ENCODE measurements at regions not wholly inside any gene's neighbourhood (a gene's known extent, or its start where the extent isn't known, plus 50 kb on each side); places are given as distances from the start of the nearest gene placed in this dataset.

DNA sequence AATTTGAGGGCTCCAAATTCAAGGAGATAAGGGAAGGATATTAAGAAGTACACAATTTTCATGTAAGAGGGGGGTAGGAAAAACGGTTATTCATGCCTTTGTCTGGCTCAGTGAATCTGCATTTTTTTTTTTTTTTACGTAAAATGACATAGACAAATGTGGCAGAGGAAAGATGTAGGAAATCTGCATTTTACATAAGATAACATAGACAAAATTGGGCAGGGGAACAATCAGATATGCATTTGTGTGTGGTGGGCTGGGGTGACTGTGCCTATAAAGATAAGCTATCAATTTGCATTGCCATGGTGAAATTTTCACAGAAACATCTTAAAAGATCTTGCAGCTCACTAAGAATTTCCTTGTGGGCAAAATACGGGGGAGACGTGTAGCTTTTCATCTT lies 92.7 kb upstream of the GPR141 start:
- ChIA-PET POLR2A (no interaction called here), CTCF (no interaction called here)
- Histone ChIP-seq H3K4me1 (ENCODE audit: control insufficient read depth, insufficient read depth, low read length) (no peaks in the 10 kb centered on the region), H3K27ac (ENCODE audit: extremely low read depth, low read depth, low read length) (no peak overlapping the region), H3K36me3 (ENCODE audit: control insufficient read depth in 2 of 2, insufficient read depth in 1 of 2, low read length in 2 of 2) (no peaks in the 10 kb centered on the region), H3K4me3 (ENCODE audit: low read depth, low read length) (no peak overlapping the region), H3K9me3 (ENCODE audit: control insufficient read depth, insufficient read depth, low read depth, low read length) (no peaks in the 10 kb centered on the region)
- no peak for TF ChIP-seq ZNF324 (tag by site-specific recombination; IDR thresholded peaks at IDR 0.05)
- TF ChIP-seq ZNF202 (tag by site-specific recombination; IDR thresholded peaks at IDR 0.05; ENCODE audit: borderline replicate concordance), result no peak
- TF ChIP-seq ZBTB20 (tag by site-specific recombination; IDR thresholded peaks at IDR 0.05), result no peak
- no peak for TF ChIP-seq ZNF837 (tag by site-specific recombination; IDR thresholded peaks at IDR 0.05)

GRCh38 chr7:37592366-37592765 lies 91.2 kb upstream of the GPR141 start:
- Histone ChIP-seq H3K4me1 (ENCODE audit: control insufficient read depth, insufficient read depth, low read length) (no peaks in the 10 kb centered on the region), H3K27ac (ENCODE audit: extremely low read depth, low read depth, low read length) (no peak overlapping the region), H3K4me3 (ENCODE audit: low read depth, low read length) (no peak overlapping the region), H3K36me3 (ENCODE audit: control insufficient read depth in 2 of 2, insufficient read depth in 1 of 2, low read length in 2 of 2) (no peaks in the 10 kb centered on the region), H3K9me3 (ENCODE audit: control insufficient read depth, insufficient read depth, low read depth, low read length) (no peaks in the 10 kb centered on the region)
- no peak for TF ChIP-seq ZNF433 (tag by site-specific recombination; IDR thresholded peaks at IDR 0.05; ENCODE audit: low read depth)
- no peak for TF ChIP-seq MZF1 (tag by site-specific recombination; IDR thresholded peaks at IDR 0.05; ENCODE audit: borderline replicate concordance)
- no peak for TF ChIP-seq ZNF747 (tag by site-specific recombination; IDR thresholded peaks at IDR 0.05)
- no peak for TF ChIP-seq KLF1 (tag by site-specific recombination; IDR thresholded peaks at IDR 0.05)
- no peak for TF ChIP-seq ZNF214 (tag by site-specific recombination; IDR thresholded peaks at IDR 0.05; ENCODE audit: borderline replicate concordance)
- TF ChIP-seq ZNF335 (tag by site-specific recombination; conservative IDR thresholded peaks at IDR 0.05), result no peak
- no peak for TF ChIP-seq ZNF571 (tag by site-specific recombination; IDR thresholded peaks at IDR 0.05)
- no peak for TF ChIP-seq FEZF1 (tag by site-specific recombination; IDR thresholded peaks at IDR 0.05)
- TF ChIP-seq ZNF248 (tag by site-specific recombination; IDR thresholded peaks at IDR 0.05), result no peak
- no peak for TF ChIP-seq ZBTB20 (tag by site-specific recombination; IDR thresholded peaks at IDR 0.05)
- no peak for TF ChIP-seq PRDM1 (tag by site-specific recombination; IDR thresholded peaks at IDR 0.05)
- TF ChIP-seq ZNF670 (tag by site-specific recombination; IDR thresholded peaks at IDR 0.05; ENCODE audit: low read depth), result no peak
- no peak for TF ChIP-seq ZNF48 (tag by site-specific recombination; IDR thresholded peaks at IDR 0.05)
- no peak for TF ChIP-seq ZNF362 (tag by site-specific recombination; IDR thresholded peaks at IDR 0.05)
- TF ChIP-seq, protein P1, sequence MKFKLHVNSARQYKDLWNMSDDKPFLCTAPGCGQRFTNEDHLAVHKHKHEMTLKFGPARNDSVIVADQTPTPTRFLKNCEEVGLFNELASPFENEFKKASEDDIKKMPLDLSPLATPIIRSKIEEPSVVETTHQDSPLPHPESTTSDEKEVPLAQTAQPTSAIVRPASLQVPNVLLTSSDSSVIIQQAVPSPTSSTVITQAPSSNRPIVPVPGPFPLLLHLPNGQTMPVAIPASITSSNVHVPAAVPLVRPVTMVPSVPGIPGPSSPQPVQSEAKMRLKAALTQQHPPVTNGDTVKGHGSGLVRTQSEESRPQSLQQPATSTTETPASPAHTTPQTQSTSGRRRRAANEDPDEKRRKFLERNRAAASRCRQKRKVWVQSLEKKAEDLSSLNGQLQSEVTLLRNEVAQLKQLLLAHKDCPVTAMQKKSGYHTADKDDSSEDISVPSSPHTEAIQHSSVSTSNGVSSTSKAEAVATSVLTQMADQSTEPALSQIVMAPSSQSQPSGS (tag by site-specific recombination; IDR thresholded peaks at IDR 0.05; ENCODE audit: low read depth), result no peak
- TF ChIP-seq ZNF555 (tag by site-specific recombination; conservative IDR thresholded peaks at IDR 0.05), result no peak
- no peak for TF ChIP-seq ZNF157 (tag by site-specific recombination; IDR thresholded peaks at IDR 0.05)
- TF ChIP-seq ZNF549 (tag by site-specific recombination; IDR thresholded peaks at IDR 0.05), result no peak
- TF ChIP-seq ZBTB17 (tag by site-specific recombination; IDR thresholded peaks at IDR 0.05), result no peak
- no peak for TF ChIP-seq ZNF132 (tag by site-specific recombination; IDR thresholded peaks at IDR 0.05; ENCODE audit: borderline replicate concordance)
- POLR2A ChIA-PET, result no interaction called here
- CTCF ChIA-PET, result interaction anchor here (0.6 kb wide), 1 partner anchor 424 kb away, joined by 3 read pairs; no protein-coding TSS in a partner anchor

Measured in HEK293 (cell line).